ENCODE measurements at regions not wholly inside any gene's neighbourhood (a gene's known extent, or its start where the extent isn't known, plus 50 kb on each side); places are given as distances from the start of the nearest gene placed in this dataset.
"Not testable (repeated sequence)": the region's sequence is repeated elsewhere in the genome, so short reads cannot be mapped to it uniquely, and the experiment has no call there.

GRCh38 chr15:62676891-62677290, 365.7 kb upstream of the TPM1 start:
- H3K36me3 ChIP-seq, result no peaks in the 10 kb centered on the region
- H3K27ac ChIP-seq, result no peak overlapping the region
- H3K4me3 ChIP-seq, result no peak overlapping the region
- no peaks in the 10 kb centered on the region for H3K27me3 ChIP-seq
- H3K4me1 ChIP-seq, result peaks cover 9% of the 10 kb centered on the region
- TF ChIP-seq POLR2A (IDR thresholded peaks at IDR 0.05), result no peak
- TF ChIP-seq, protein P1, sequence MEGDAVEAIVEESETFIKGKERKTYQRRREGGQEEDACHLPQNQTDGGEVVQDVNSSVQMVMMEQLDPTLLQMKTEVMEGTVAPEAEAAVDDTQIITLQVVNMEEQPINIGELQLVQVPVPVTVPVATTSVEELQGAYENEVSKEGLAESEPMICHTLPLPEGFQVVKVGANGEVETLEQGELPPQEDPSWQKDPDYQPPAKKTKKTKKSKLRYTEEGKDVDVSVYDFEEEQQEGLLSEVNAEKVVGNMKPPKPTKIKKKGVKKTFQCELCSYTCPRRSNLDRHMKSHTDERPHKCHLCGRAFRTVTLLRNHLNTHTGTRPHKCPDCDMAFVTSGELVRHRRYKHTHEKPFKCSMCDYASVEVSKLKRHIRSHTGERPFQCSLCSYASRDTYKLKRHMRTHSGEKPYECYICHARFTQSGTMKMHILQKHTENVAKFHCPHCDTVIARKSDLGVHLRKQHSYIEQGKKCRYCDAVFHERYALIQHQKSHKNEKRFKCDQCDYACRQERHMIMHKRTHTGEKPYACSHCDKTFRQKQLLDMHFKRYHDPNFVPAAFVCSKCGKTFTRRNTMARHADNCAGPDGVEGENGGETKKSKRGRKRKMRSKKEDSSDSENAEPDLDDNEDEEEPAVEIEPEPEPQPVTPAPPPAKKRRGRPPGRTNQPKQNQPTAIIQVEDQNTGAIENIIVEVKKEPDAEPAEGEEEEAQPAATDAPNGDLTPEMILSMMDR (IDR thresholded peaks at IDR 0.05), result no peak
- no peak for TF ChIP-seq POLR2AphosphoS5 (IDR thresholded peaks at IDR 0.05; ENCODE audit: insufficient read depth in 1 of 2, low read depth in 1 of 2)
- no peaks in the 10 kb centered on the region for H3K9me3 ChIP-seq
- intact Hi-C loops (cut with DNase I), result no loop called here
- DNase-seq (ENCODE audit: extremely low spot score in 2 of 2), result no peak

- TF ChIP-seq POLR2A (IDR thresholded peaks at IDR 0.05) (no peak), POLR2AphosphoS5 (IDR thresholded peaks at IDR 0.05; ENCODE audit: insufficient read depth in 1 of 2, low read depth in 1 of 2) (no peak)
- TF ChIP-seq, protein P1 (IDR thresholded peaks at IDR 0.05), result no peak
- intact Hi-C loops (cut with DNase I), result no loop called here
- Histone ChIP-seq H3K27me3 (no peaks in the 10 kb centered on the region), H3K9me3 (no peaks in the 10 kb centered on the region), H3K36me3 (peaks cover 0 to 6% of the 10 kb centered on the region in 2 donors), H3K4me3 (no peak overlapping the region), H3K4me1 (no peaks in the 10 kb centered on the region), H3K27ac (no peak overlapping the region)
- DNase-seq (ENCODE audit: extremely low spot score in 2 of 2), result no peak
Observed at GRCh38 chr15:62681939-62682896, 360.3 kb upstream of the TPM1 start.

DNA sequence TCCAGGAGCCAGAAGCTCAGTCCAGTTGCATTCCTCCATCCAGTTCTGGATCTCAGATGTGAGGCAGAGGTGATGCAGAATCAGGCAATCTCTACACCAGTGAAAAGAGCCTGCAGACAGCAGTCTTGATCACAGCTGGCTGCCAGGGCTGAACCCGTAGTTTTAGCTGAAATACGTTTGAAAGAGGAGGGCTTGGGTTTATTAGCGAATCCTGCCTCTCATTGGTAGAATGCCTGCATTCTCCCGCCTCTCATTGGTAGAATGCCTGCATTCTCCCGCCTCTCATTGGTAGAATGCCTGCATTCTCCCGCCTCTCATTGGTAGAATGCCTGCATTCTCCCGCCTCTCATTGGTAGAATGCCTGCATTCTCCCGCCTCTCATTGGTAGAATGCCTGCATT, 359.4 kb upstream of the TPM1 start:
- H3K4me1 ChIP-seq; H3K27me3 ChIP-seq; intact Hi-C loops (cut with DNase I); H3K36me3 ChIP-seq; H3K9me3 ChIP-seq; H3K27ac ChIP-seq; H3K4me3 ChIP-seq; DNase-seq (ENCODE audit: extremely low spot score in 2 of 2): not testable (repeated sequence)

DNA sequence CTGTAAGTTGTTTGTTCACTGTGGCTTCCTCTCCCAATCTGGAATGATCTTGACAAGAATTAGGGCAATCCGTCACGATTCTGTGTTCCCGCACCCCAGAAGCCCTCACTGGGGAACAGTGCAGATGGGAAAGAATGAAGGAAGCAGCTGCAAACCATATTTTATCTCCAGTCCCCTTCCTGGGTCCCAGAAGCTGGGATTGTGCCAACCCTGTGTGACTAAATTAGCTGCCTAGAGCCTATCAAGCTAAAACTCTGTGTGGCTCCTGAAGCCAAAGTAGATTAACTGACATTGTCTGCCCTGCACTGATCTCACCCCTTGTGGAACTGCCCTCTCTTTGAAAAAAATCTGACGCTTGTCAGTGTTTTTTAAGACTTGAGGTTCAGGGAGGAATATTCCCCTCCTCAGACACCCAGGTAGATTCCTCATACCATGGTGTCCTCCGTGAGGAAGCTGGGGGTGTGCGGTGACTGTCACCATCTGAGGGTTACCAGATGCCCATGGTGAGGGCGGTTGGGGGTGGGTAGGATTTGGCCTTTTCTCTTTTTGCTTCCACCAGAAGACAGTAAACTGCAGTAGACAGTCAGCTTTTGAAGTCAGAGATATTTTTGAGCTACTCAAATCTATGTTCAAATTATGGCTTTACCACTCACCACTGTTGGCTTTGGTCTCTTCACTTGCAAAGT, 358.3 kb upstream of the TPM1 start:
- no peak for DNase-seq (ENCODE audit: extremely low spot score in 2 of 2)
- H3K9me3 ChIP-seq, result no peaks in the 10 kb centered on the region
- no peaks in the 10 kb centered on the region for H3K27me3 ChIP-seq
- no peaks in the 10 kb centered on the region for H3K4me1 ChIP-seq
- no peak for TF ChIP-seq POLR2A (IDR thresholded peaks at IDR 0.05)
- TF ChIP-seq, protein P1 (IDR thresholded peaks at IDR 0.05), result no peak
- TF ChIP-seq POLR2AphosphoS5 (IDR thresholded peaks at IDR 0.05; ENCODE audit: insufficient read depth in 1 of 2, low read depth in 1 of 2), result no peak
- intact Hi-C loops (cut with DNase I), result no loop called here
- H3K27ac ChIP-seq, result no peak overlapping the region
- peaks cover 0 to 6% of the 10 kb centered on the region in 2 donors for H3K36me3 ChIP-seq
- no peak overlapping the region for H3K4me3 ChIP-seq

- no peaks in the 10 kb centered on the region for H3K4me1 ChIP-seq
- TF ChIP-seq, protein P1 (IDR thresholded peaks at IDR 0.05), result no peak
- TF ChIP-seq POLR2AphosphoS5 (IDR thresholded peaks at IDR 0.05; ENCODE audit: insufficient read depth in 1 of 2, low read depth in 1 of 2), result no peak
- TF ChIP-seq POLR2A (IDR thresholded peaks at IDR 0.05), result no peak
Observed at GRCh38 chr15:62691008-62691407, 351.5 kb upstream of the TPM1 start.

More at GRCh38 chr15:62691008-62691407, 351.5 kb upstream of the TPM1 start:
- Histone ChIP-seq H3K4me3 (no peak overlapping the region), H3K9me3 (no peaks in the 10 kb centered on the region), H3K36me3 (peaks cover 0 to 6% of the 10 kb centered on the region in 2 donors), H3K27ac (no peak overlapping the region), H3K27me3 (no peaks in the 10 kb centered on the region)
- intact Hi-C loops (cut with DNase I), result no loop called here
- DNase-seq (ENCODE audit: extremely low spot score in 2 of 2), result no peak
